WTC11 (cell line): ENCODE measurements at regions not wholly inside any gene's neighbourhood (a gene's known extent, or its start where the extent isn't known, plus 50 kb on each side); places are given as distances from the start of the nearest gene placed in this dataset.

Experiments used
- ATAC-seq: fragments of 200-7000 bp; cut with Tn5 transposase; 2 replicates; pipeline ENCODE4 v1.10.0; 2021; ENCODE audit warnings: mild to moderate bottlenecking, moderate library complexity
- CTCF ChIA-PET: fragments of 300-600 bp; sonication (Branson Sonifier 250); formaldehyde crosslinking; loops from one replicate; lab custom pipeline; 2021; ENCODE audit warnings: antibody characterized with exemption; lab: Charles Lee
- POLR2A ChIA-PET: fragments of 350-600 bp; sonication (Branson Sonifier 250); formaldehyde crosslinking; loops from one replicate; lab custom pipeline; 2021; ENCODE audit warnings: antibody characterized with exemption; lab: Charles Lee
- DNase-seq: peaks from one replicate; pipeline ENCODE4 v3.0.0; 2021; ENCODE audit warnings: low spot score
- H3K27ac Mint-ChIP-seq: 2 replicates; pipeline ENCODE4 v1.8.0; 2021; ENCODE audit warnings: mixed read lengths
- H3K27me3 Mint-ChIP-seq: 2 replicates; pipeline ENCODE4 v1.8.0; 2021; ENCODE audit warnings: low read depth, mild to moderate bottlenecking, moderate library complexity, mixed read lengths
- H3K36me3 Mint-ChIP-seq: 2 replicates; pipeline ENCODE4 v1.8.0; 2021; ENCODE audit warnings: mixed read lengths
- H3K4me1 Mint-ChIP-seq: 2 replicates; pipeline ENCODE4 v1.8.0; 2022; ENCODE audit warnings: mixed read lengths
- H3K4me3 Mint-ChIP-seq: 2 replicates; pipeline ENCODE4 v1.8.0; 2021; ENCODE audit warnings: mild to moderate bottlenecking, moderate library complexity, mixed read lengths
- H3K9me3 Mint-ChIP-seq: 2 replicates; pipeline ENCODE4 v1.8.0; 2021; ENCODE audit warnings: mixed read lengths
- ATF1 ChIP-seq: sonication (generic); formaldehyde crosslinking; IDR thresholded peaks from 2 replicates; pipeline ENCODE4 v1.8.1; 2023; ENCODE audit warnings: mild to moderate bottlenecking, moderate library complexity, missing genetic modification reagents
- CREB1 ChIP-seq: sonication (generic); formaldehyde crosslinking; IDR thresholded peaks from 2 replicates; pipeline ENCODE4 v1.8.0; 2023; ENCODE audit warnings: mild to moderate bottlenecking, missing genetic modification reagents
- FOXK1 ChIP-seq: sonication (generic); formaldehyde crosslinking; IDR thresholded peaks from 2 replicates; pipeline ENCODE4 v1.8.0; 2022; ENCODE audit warnings: mild to moderate bottlenecking, moderate library complexity, missing genetic modification reagents
- FOXP1 ChIP-seq: sonication (generic); formaldehyde crosslinking; IDR thresholded peaks from 2 replicates; pipeline ENCODE4 v1.8.0; 2022; ENCODE audit warnings: missing genetic modification reagents, mild to moderate bottlenecking, moderate library complexity, borderline replicate concordance
- GABPB1 ChIP-seq: sonication (generic); formaldehyde crosslinking; IDR thresholded peaks from 2 replicates; pipeline ENCODE4 v1.8.1; 2023; ENCODE audit warnings: mild to moderate bottlenecking, missing genetic modification reagents
- GTF2I ChIP-seq: fragments of 250-450 bp; sonication (Bioruptor Pico); conservative IDR thresholded peaks from 2 replicates; pipeline ENCODE4 v1.4.0; 2021; ENCODE audit warnings: mild to moderate bottlenecking
- IRF1 ChIP-seq: sonication (generic); formaldehyde crosslinking; IDR thresholded peaks from 2 replicates; pipeline ENCODE4 v1.8.0; 2023; ENCODE audit warnings: missing genetic modification reagents
- JUN ChIP-seq: sonication (generic); formaldehyde crosslinking; IDR thresholded peaks from 2 replicates; pipeline ENCODE4 v1.8.0; 2023; ENCODE audit warnings: mild to moderate bottlenecking, missing genetic modification reagents
- MXD4 ChIP-seq: fragments of 250-450 bp; sonication (Bioruptor Pico); IDR thresholded peaks from 2 replicates; pipeline ENCODE4 v1.8.0; 2021; ENCODE audit warnings: mild to moderate bottlenecking, moderate library complexity, borderline replicate concordance
- MYBL2 ChIP-seq: sonication (generic); formaldehyde crosslinking; IDR thresholded peaks from 2 replicates; pipeline ENCODE4 v1.8.1; 2023; ENCODE audit warnings: mild to moderate bottlenecking, moderate library complexity, missing genetic modification reagents
- NFYB ChIP-seq: sonication (generic); formaldehyde crosslinking; conservative IDR thresholded peaks from 2 replicates; pipeline ENCODE4 v1.8.0; 2022; ENCODE audit warnings: low read depth, missing genetic modification reagents
- PRDM15 ChIP-seq: sonication (generic); formaldehyde crosslinking; IDR thresholded peaks from 2 replicates; pipeline ENCODE4 v1.8.0; 2022; ENCODE audit warnings: missing genetic modification reagents
- RELA ChIP-seq: sonication (generic); formaldehyde crosslinking; IDR thresholded peaks from 2 replicates; pipeline ENCODE4 v1.8.1; 2022; ENCODE audit warnings: missing genetic modification reagents, mild to moderate bottlenecking, borderline replicate concordance
- SMAD3 ChIP-seq: sonication (generic); formaldehyde crosslinking; IDR thresholded peaks from 2 replicates; pipeline ENCODE4 v1.8.0; 2022; ENCODE audit warnings: missing genetic modification reagents, mild to moderate bottlenecking, borderline replicate concordance
- SMAD4 ChIP-seq: sonication (generic); formaldehyde crosslinking; IDR thresholded peaks from 2 replicates; pipeline ENCODE4 v1.8.0; 2022; ENCODE audit warnings: mild to moderate bottlenecking, missing genetic modification reagents
- SOX15 ChIP-seq: fragments of 250-450 bp; sonication (Bioruptor Pico); IDR thresholded peaks from 2 replicates; pipeline ENCODE4 v1.9.0; 2021; ENCODE audit warnings: mild to moderate bottlenecking
- SP1 ChIP-seq: sonication (generic); formaldehyde crosslinking; conservative IDR thresholded peaks from 2 replicates; pipeline ENCODE4 v1.8.1; 2022; ENCODE audit warnings: missing genetic modification reagents
- TCF7 ChIP-seq: sonication (generic); formaldehyde crosslinking; IDR thresholded peaks from 2 replicates; pipeline ENCODE4 v1.8.0; 2022; ENCODE audit warnings: mild to moderate bottlenecking, low read depth, missing genetic modification reagents, moderate library complexity
- TEAD1 ChIP-seq: sonication (generic); formaldehyde crosslinking; IDR thresholded peaks from 2 replicates; pipeline ENCODE4 v1.8.0; 2022; ENCODE audit warnings: mild to moderate bottlenecking, missing genetic modification reagents
- USF1 ChIP-seq: sonication (generic); formaldehyde crosslinking; IDR thresholded peaks from 2 replicates; pipeline ENCODE4 v1.8.0; 2022; ENCODE audit warnings: mild to moderate bottlenecking, missing genetic modification reagents
- ZBTB21 ChIP-seq: sonication (generic); formaldehyde crosslinking; IDR thresholded peaks from 2 replicates; pipeline ENCODE4 v1.8.1; 2023; ENCODE audit warnings: mild to moderate bottlenecking, missing genetic modification reagents, borderline replicate concordance
- ZNF121 ChIP-seq: sonication (generic); formaldehyde crosslinking; IDR thresholded peaks from 2 replicates; pipeline ENCODE4 v1.8.0; 2023; ENCODE audit warnings: missing genetic modification reagents
- ZNF425 ChIP-seq: fragments of 250-450 bp; sonication (Bioruptor Pico); conservative IDR thresholded peaks from 2 replicates; pipeline ENCODE4 v1.9.0; 2021; ENCODE audit warnings: mild to moderate bottlenecking

- peaks cover 46% of the 10 kb centered on the region for H3K4me1 Mint-ChIP-seq
- H3K27ac Mint-ChIP-seq = peak overlapping the region; percentile 54; the same call in 1 of the 2 replicates
- TF ChIP-seq ATF1 (CRISPR knock-in tag) (no peak), USF1 (CRISPR knock-in tag) (no peak), CREB1 (CRISPR knock-in tag) (no peak), FOXP1 (CRISPR knock-in tag) (no peak), NFYB (no peak), ZNF425 (CRISPR knock-in tag) (no peak)
- H3K4me3 Mint-ChIP-seq = no peak overlapping the region
- H3K9me3 Mint-ChIP-seq = peaks cover 7% of the 10 kb centered on the region; the same call in 1 of the 2 replicates
- peaks cover 2% of the 10 kb centered on the region for H3K36me3 Mint-ChIP-seq
- no peaks in the 10 kb centered on the region for H3K27me3 Mint-ChIP-seq
- ATAC-seq (no peak), DNase-seq (no peak)
- CTCF ChIA-PET = no interaction called here
- POLR2A ChIA-PET = no interaction called here
These were observed 393.4 kb upstream of the NFE2L3 start for GRCh38 chr7:25758559-25758958.

GRCh38 chr7:25759286-25759685, 392.7 kb upstream of the NFE2L3 start:
- ATAC-seq (peak; percentile 25; the same call in 1 of the 2 replicates), DNase-seq (no peak)
- Mint-ChIP-seq H3K36me3 (peaks cover 2% of the 10 kb centered on the region), H3K4me3 (no peak overlapping the region), H3K9me3 (peaks cover 7% of the 10 kb centered on the region; the same call in 1 of the 2 replicates), H3K4me1 (peaks cover 39% of the 10 kb centered on the region), H3K27ac (peak overlapping the region; percentile 77), H3K27me3 (no peaks in the 10 kb centered on the region)
- TF ChIP-seq SMAD4 (CRISPR knock-in tag) (no peak), SP1 (no peak), ZNF121 (CRISPR knock-in tag) (no peak), IRF1 (CRISPR knock-in tag) (no peak), MYBL2 (CRISPR knock-in tag) (no peak), GTF2I (CRISPR knock-in tag) (no peak), JUN (CRISPR knock-in tag) (no peak), TCF7 (no peak), GABPB1 (CRISPR knock-in tag) (no peak), RELA (CRISPR knock-in tag) (no peak), SOX15 (no peak), ZNF425 (CRISPR knock-in tag) (no peak), MXD4 (no peak)
- ChIA-PET POLR2A (no interaction called here), CTCF (interaction anchor here (0.9 kb wide), 1 partner anchor 37 kb away, joined by 5 read pairs; no protein-coding TSS in a partner anchor)

- Mint-ChIP-seq H3K9me3 (peaks cover 7% of the 10 kb centered on the region; the same call in 1 of the 2 replicates), H3K4me3 (peak overlapping the region; percentile 12; the same call in 1 of the 2 replicates), H3K27me3 (no peaks in the 10 kb centered on the region; the same call in 1 of the 2 replicates), H3K36me3 (peaks cover 2% of the 10 kb centered on the region), H3K27ac (peak overlapping the region; percentile 77), H3K4me1 (peaks cover 37% of the 10 kb centered on the region)
- peak; percentile 19 for DNase-seq
- peak; percentile 93 for ATAC-seq
- ChIA-PET CTCF (interaction anchor here (0.9 kb wide), 2 partner anchors 38 to 95 kb away, joined by 4 to 5 read pairs; no protein-coding TSS in a partner anchor), POLR2A (no interaction called here)
- TF ChIP-seq FOXK1 (CRISPR knock-in tag) (peak; percentile 51; the same call in 1 of the 2 replicates), ZBTB21 (CRISPR knock-in tag) (0 out of 2 replicates have a peak, but pooled peaks have one; percentile 16), SP1 (0 out of 2 replicates have a peak, but pooled peaks have one; percentile 13), SMAD3 (no peak), PRDM15 (peak; percentile 91), TEAD1 (peak; percentile 96)
These were observed 392.2 kb upstream of the NFE2L3 start for GRCh38 chr7:25759748-25760147.
